Neural progenitor cell (in vitro differentiated cells): ENCODE measurements at regions not wholly inside any gene's neighbourhood (a gene's known extent, or its start where the extent isn't known, plus 50 kb on each side); places are given as distances from the start of the nearest gene placed in this dataset.

Experiments used
- DNase-seq: peaks from one replicate; pipeline ENCODE4 v3.0.0-alpha.2; 2016; ENCODE audit warnings: low spot score
- H2AFZ ChIP-seq: fragments of 200-600 bp; sonication (generic); replicated peaks from 2 replicates; pipeline ENCODE4 v1.6.1; 2016; ENCODE audit warnings: antibody characterized with exemption
- H3F3A ChIP-seq: fragments of 200-600 bp; sonication (generic); 2 replicates; pipeline ENCODE4 v1.6.1; 2016; ENCODE audit warnings: antibody characterized with exemption, low read depth
- H3K27ac ChIP-seq: fragments of 200-600 bp; sonication (generic); 2 replicates; pipeline ENCODE4 v1.5.1; 2016; ENCODE audit warnings: mild to moderate bottlenecking
- H3K27me3 ChIP-seq: fragments of 200-600 bp; sonication (generic); 2 replicates; pipeline ENCODE4 v1.6.1; 2016; ENCODE audit warnings: mild to moderate bottlenecking, moderate library complexity
- H3K36me3 ChIP-seq: fragments of 200-600 bp; sonication (generic); 2 replicates; pipeline ENCODE4 v1.5.1; 2016
- H3K4me1 ChIP-seq: fragments of 200-600 bp; sonication (generic); 2 replicates; pipeline ENCODE4 v1.6.1; 2016; ENCODE audit warnings: mixed run types
- H3K4me2 ChIP-seq: fragments of 200-600 bp; sonication (generic); 2 replicates; pipeline ENCODE4 v1.6.1; 2016
- H3K4me3 ChIP-seq: fragments of 200-600 bp; sonication (generic); 2 replicates; pipeline ENCODE4 v1.5.1; 2016
- H3K79me2 ChIP-seq: fragments of 200-600 bp; sonication (generic); 2 replicates; pipeline ENCODE4 v1.6.1; 2016; ENCODE audit warnings: low read depth
- H3K9ac ChIP-seq: fragments of 200-600 bp; sonication (generic); 2 replicates; pipeline ENCODE4 v1.6.1; 2016
- H3K9me3 ChIP-seq: fragments of 200-600 bp; sonication (generic); 2 replicates; pipeline ENCODE4 v1.5.1; 2016; ENCODE audit warnings: low read depth
- H4K20me1 ChIP-seq: fragments of 200-600 bp; sonication (generic); 2 replicates; pipeline ENCODE4 v1.6.1; 2016; ENCODE audit warnings: low read depth
- H3K27ac Mint-ChIP-seq: 3 replicates; pipeline ENCODE4 v1.8.0; 2021; ENCODE audit warnings: mixed read lengths
- H3K27me3 Mint-ChIP-seq: 2 replicates; pipeline ENCODE4 v1.8.0; 2022; ENCODE audit warnings: low read depth, mild to moderate bottlenecking, inconsistent platforms, moderate library complexity, mixed read lengths; ENCODE audit not compliant: insufficient read depth
- H3K36me3 Mint-ChIP-seq: 3 replicates; pipeline ENCODE4 v1.8.0; 2021; ENCODE audit warnings: mixed read lengths
- H3K4me1 Mint-ChIP-seq: 3 replicates; pipeline ENCODE4 v1.8.0; 2021; ENCODE audit warnings: mixed read lengths
- H3K4me3 Mint-ChIP-seq: 3 replicates; pipeline ENCODE4 v1.8.0; 2021; ENCODE audit warnings: mild to moderate bottlenecking, moderate library complexity, mixed read lengths
- H3K9me3 Mint-ChIP-seq: 3 replicates; pipeline ENCODE4 v1.8.0; 2020; ENCODE audit warnings: mixed read lengths
- EZH2 ChIP-seq: fragments of 200-600 bp; sonication (generic); IDR thresholded peaks from 2 replicates; pipeline ENCODE4 v1.6.1; 2017; ENCODE audit warnings: antibody characterized with exemption, mild to moderate bottlenecking, moderate library complexity
- EZH2phosphoT487 ChIP-seq: fragments of 200-600 bp; sonication (generic); IDR thresholded peaks from 2 replicates; pipeline ENCODE4 v1.6.1; 2017; ENCODE audit warnings: antibody characterized with exemption
- TF ChIP-seq, protein P1 (sequence below): fragments of 200-600 bp; sonication (generic); IDR thresholded peaks from 2 replicates; pipeline ENCODE4 v1.5.1; 2017; ENCODE audit warnings: antibody characterized with exemption, mild to moderate bottlenecking

DNA sequence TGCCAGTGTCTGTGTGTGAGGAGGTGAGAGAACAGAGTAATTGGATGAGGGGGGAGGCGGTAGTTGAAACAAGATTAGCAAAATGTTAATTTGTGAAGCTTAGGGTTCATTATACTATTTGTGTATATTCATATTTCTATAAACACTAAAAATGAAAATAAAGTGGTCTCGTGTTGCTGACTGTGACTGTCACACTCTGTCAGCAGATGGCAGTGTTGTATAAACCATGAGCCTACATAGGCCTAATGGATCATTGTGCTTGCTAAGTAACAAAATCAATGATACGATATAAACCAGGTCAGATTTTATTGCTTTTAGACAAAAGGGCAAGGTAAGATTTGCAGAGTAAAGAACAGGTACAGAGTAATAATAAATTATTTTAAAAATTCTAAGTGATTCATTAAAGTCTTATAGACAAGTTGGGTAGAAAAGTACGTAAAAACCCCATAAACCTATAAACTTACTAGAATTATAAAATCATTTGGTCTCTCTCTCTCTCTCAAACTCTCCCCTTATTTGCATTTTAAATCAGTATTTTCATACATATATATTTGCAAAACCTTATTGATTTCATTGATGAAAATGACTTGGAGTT, 182.7 kb downstream of the RPIA start:
- Histone ChIP-seq H3K9me3 (peaks cover 29% of the 10 kb centered on the region), H3K27me3 (no peaks in the 10 kb centered on the region), H3F3A (no peaks in the 10 kb centered on the region), H2AFZ (no peak overlapping the region), H4K20me1 (no peaks in the 10 kb centered on the region), H3K9ac (no peak overlapping the region), H3K4me2 (no peak overlapping the region), H3K4me1 (no peaks in the 10 kb centered on the region), H3K79me2 (no peaks in the 10 kb centered on the region), H3K4me3 (no peak overlapping the region), H3K36me3 (no peaks in the 10 kb centered on the region), H3K27ac (no peak overlapping the region)
- TF ChIP-seq EZH2: no peak
- TF ChIP-seq, protein P1, sequence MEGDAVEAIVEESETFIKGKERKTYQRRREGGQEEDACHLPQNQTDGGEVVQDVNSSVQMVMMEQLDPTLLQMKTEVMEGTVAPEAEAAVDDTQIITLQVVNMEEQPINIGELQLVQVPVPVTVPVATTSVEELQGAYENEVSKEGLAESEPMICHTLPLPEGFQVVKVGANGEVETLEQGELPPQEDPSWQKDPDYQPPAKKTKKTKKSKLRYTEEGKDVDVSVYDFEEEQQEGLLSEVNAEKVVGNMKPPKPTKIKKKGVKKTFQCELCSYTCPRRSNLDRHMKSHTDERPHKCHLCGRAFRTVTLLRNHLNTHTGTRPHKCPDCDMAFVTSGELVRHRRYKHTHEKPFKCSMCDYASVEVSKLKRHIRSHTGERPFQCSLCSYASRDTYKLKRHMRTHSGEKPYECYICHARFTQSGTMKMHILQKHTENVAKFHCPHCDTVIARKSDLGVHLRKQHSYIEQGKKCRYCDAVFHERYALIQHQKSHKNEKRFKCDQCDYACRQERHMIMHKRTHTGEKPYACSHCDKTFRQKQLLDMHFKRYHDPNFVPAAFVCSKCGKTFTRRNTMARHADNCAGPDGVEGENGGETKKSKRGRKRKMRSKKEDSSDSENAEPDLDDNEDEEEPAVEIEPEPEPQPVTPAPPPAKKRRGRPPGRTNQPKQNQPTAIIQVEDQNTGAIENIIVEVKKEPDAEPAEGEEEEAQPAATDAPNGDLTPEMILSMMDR: peak; percentile 54
- Mint-ChIP-seq H3K4me3 (no peak overlapping the region), H3K27ac (no peak overlapping the region), H3K4me1 (no peaks in the 10 kb centered on the region), H3K9me3 (no peaks in the 10 kb centered on the region), H3K36me3 (no peaks in the 10 kb centered on the region), H3K27me3 (peaks cover 4% of the 10 kb centered on the region)
- DNase-seq: peak; percentile 20

GRCh38 chr2:88875736-88876135, 184.3 kb downstream of the RPIA start:
- H2AFZ ChIP-seq: no peak overlapping the region
- no peaks in the 10 kb centered on the region for H3F3A ChIP-seq
- no peak overlapping the region for H3K9ac ChIP-seq
- no peak for DNase-seq
- H3K79me2 ChIP-seq: no peaks in the 10 kb centered on the region
- H4K20me1 ChIP-seq: no peaks in the 10 kb centered on the region
- H3K4me1 ChIP-seq: no peaks in the 10 kb centered on the region
- peaks cover 2% of the 10 kb centered on the region for H3K27me3 Mint-ChIP-seq
- H3K4me3 ChIP-seq: no peak overlapping the region
- H3K4me2 ChIP-seq: no peak overlapping the region
- no peaks in the 10 kb centered on the region for H3K36me3 ChIP-seq
- no peak overlapping the region for H3K27ac Mint-ChIP-seq
- peaks cover 29% of the 10 kb centered on the region for H3K9me3 ChIP-seq
- H3K36me3 Mint-ChIP-seq: no peaks in the 10 kb centered on the region
- H3K4me1 Mint-ChIP-seq: no peaks in the 10 kb centered on the region
- H3K27me3 ChIP-seq: no peaks in the 10 kb centered on the region
- no peak overlapping the region for H3K27ac ChIP-seq
- no peak for TF ChIP-seq EZH2
- TF ChIP-seq, protein P1: no peak
- no peak for TF ChIP-seq EZH2phosphoT487
- no peak overlapping the region for H3K4me3 Mint-ChIP-seq
- no peaks in the 10 kb centered on the region for H3K9me3 Mint-ChIP-seq

DNA sequence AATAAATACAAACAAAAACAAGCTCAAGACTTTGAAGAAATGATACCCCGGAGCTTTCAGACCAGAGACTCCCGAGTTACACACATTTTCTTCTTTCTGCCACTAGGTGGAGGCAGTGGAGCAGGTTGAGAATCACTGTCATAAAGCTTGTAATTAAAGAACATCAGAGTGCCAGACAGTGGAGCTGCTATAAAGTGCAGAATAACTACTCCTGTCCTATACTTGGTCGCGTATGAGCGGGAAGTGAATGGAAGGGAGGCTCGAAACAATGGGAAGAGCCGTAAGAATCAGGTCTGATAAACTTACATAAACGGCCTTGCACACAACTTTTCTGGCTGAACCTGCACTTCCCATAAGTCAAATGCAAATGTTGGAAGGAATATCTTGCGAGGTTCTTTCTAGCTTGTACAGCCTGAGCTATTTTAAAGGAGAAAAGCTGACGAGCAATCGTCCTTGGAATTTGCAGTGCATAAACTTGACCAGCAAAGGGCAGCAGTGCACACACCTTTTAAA, 189.0 kb downstream of the RPIA start:
- no peak overlapping the region for H3K4me3 Mint-ChIP-seq
- Histone ChIP-seq H3F3A (no peaks in the 10 kb centered on the region), H3K79me2 (no peaks in the 10 kb centered on the region), H3K4me2 (no peak overlapping the region), H2AFZ (no peak overlapping the region), H3K27ac (no peak overlapping the region), H3K36me3 (no peaks in the 10 kb centered on the region), H3K9ac (no peak overlapping the region), H3K27me3 (no peaks in the 10 kb centered on the region), H3K4me3 (no peak overlapping the region), H3K4me1 (no peaks in the 10 kb centered on the region), H3K9me3 (peaks cover 19% of the 10 kb centered on the region), H4K20me1 (no peaks in the 10 kb centered on the region)
- H3K9me3 Mint-ChIP-seq: no peaks in the 10 kb centered on the region
- TF ChIP-seq, protein P1: peak; percentile 59
- TF ChIP-seq EZH2phosphoT487: no peak
- DNase-seq: peak; percentile 11
- peaks cover 2% of the 10 kb centered on the region for H3K27me3 Mint-ChIP-seq
- H3K4me1 Mint-ChIP-seq: no peaks in the 10 kb centered on the region
- H3K36me3 Mint-ChIP-seq: no peaks in the 10 kb centered on the region
- no peak overlapping the region for H3K27ac Mint-ChIP-seq
